ENCODE measurements at regions not wholly inside any gene's neighbourhood (a gene's known extent, or its start where the extent isn't known, plus 50 kb on each side); places are given as distances from the start of the nearest gene placed in this dataset.

- no peak for DNase-seq (ENCODE audit: low spot score)
- no peaks in the 10 kb centered on the region for H3K27me3 ChIP-seq
- no peaks in the 10 kb centered on the region for H3K36me3 ChIP-seq
- peaks cover 0 to 28% of the 10 kb centered on the region in 2 donors for H3K4me1 ChIP-seq
- H3K27ac ChIP-seq, result no peak overlapping the region
- H3K4me3 ChIP-seq, result no peak overlapping the region
- no peak for TF ChIP-seq CTCF (IDR thresholded peaks at IDR 0.05)
- H3K9me3 ChIP-seq, result no peaks in the 10 kb centered on the region
These were observed 154.5 kb downstream of the CD83 start for GRCh38 chr6:14271789-14272736.

GRCh38 chr6:14272737-14273085 is 155.1 kb downstream of the CD83 start:
- H3K4me1 ChIP-seq, result peaks cover 0 to 32% of the 10 kb centered on the region in 2 donors
- no peak overlapping the region for H3K4me3 ChIP-seq
- TF ChIP-seq CTCF (IDR thresholded peaks at IDR 0.05), result no peak

GRCh38 chr6:14273191-14273590 is 155.6 kb downstream of the CD83 start:
- Histone ChIP-seq H3K4me3 (no peak overlapping the region), H3K9me3 (no peaks in the 10 kb centered on the region), H3K27me3 (no peaks in the 10 kb centered on the region), H3K27ac (no peak overlapping the region), H3K4me1 (peaks cover 0 to 32% of the 10 kb centered on the region in 2 donors), H3K36me3 (no peaks in the 10 kb centered on the region)
- DNase-seq (ENCODE audit: low spot score), result no peak
- TF ChIP-seq CTCF (IDR thresholded peaks at IDR 0.05), result no peak

More at GRCh38 chr6:14272737-14273085, 155.1 kb downstream of the CD83 start:
- H3K27ac ChIP-seq, result no peak overlapping the region
- DNase-seq (ENCODE audit: low spot score), result no peak
- H3K9me3 ChIP-seq, result no peaks in the 10 kb centered on the region
- H3K36me3 ChIP-seq, result no peaks in the 10 kb centered on the region
- no peaks in the 10 kb centered on the region for H3K27me3 ChIP-seq

- no peaks in the 10 kb centered on the region for H3K36me3 ChIP-seq
- no peak overlapping the region for H3K4me3 ChIP-seq
- no peaks in the 10 kb centered on the region for H3K27me3 ChIP-seq
- peaks cover 0 to 32% of the 10 kb centered on the region in 2 donors for H3K4me1 ChIP-seq
- no peak for TF ChIP-seq CTCF (IDR thresholded peaks at IDR 0.05)
- no peak overlapping the region for H3K27ac ChIP-seq
- no peak for DNase-seq (ENCODE audit: low spot score)
- H3K9me3 ChIP-seq, result no peaks in the 10 kb centered on the region
These were observed 156.4 kb downstream of the CD83 start for GRCh38 chr6:14274016-14274415.

GRCh38 chr6:14274546-14275492 is 157.2 kb downstream of the CD83 start:
- no peak overlapping the region for H3K4me3 ChIP-seq
- no peaks in the 10 kb centered on the region for H3K9me3 ChIP-seq
- H3K27ac ChIP-seq, result peak overlapping the region in 1 of 2 donors; percentile 25
- peaks cover 0 to 32% of the 10 kb centered on the region in 2 donors for H3K4me1 ChIP-seq
- no peaks in the 10 kb centered on the region for H3K36me3 ChIP-seq
- no peaks in the 10 kb centered on the region for H3K27me3 ChIP-seq
- DNase-seq (ENCODE audit: low spot score), result no peak
- TF ChIP-seq CTCF (IDR thresholded peaks at IDR 0.05), result no peak

Measured in right atrium auricular region (tissue), 2 donors.